ENCODE measurements at regions not wholly inside any gene's neighbourhood (a gene's known extent, or its start where the extent isn't known, plus 50 kb on each side); places are given as distances from the start of the nearest gene placed in this dataset.

DNA sequence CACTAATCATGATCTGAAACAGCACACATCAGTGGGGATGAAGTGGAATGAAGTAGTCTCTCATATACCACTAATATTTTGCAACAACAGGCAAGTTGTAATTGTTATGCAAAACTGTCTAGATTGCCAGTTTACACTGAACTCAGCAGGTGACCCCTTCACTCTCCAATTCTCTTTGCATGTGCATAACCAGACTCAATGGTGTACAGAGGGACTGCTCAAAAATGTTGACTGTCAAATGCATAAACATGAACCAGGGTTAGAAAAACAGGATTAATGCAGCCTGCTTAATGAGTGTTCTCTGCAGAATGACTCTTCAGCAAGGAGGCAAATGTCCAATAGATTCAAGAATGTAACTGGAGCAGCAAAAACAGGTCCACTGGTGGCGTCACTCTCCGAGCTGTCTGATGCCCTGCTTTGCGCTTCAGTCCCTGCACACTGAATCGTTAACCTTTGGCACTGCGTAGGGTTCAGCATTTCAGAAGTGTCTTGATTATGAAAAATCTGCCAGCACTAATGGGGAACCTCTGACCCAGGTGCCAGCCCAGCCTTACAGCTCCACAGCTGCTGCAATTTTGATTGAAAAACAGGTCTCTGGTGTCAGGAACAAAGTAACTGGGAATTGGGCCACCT, 209.3 kb downstream of the TDRD15 start:
- H3K9me2 ChIP-seq (ENCODE audit: insufficient read depth), result no peaks in the 10 kb centered on the region
- H3K4me2 ChIP-seq (ENCODE audit: low read length), result no peak overlapping the region
- H3K27me3 ChIP-seq (ENCODE audit: insufficient read depth, low read length), result no peaks in the 10 kb centered on the region
- no TSS peak for BruUV-seq (replicated peaks)
- DNase-seq (ENCODE audit: low read depth, low spot score) (no peak), ATAC-seq (no peak)
- H3K4me1 ChIP-seq (ENCODE audit: control insufficient read depth in 1 of 2, insufficient read depth in 2 of 2, low read length in 2 of 2), result no peaks in the 10 kb centered on the region
- H4K20me1 ChIP-seq (ENCODE audit: insufficient read depth), result no peaks in the 10 kb centered on the region
- POLR2A ChIA-PET, result no interaction called here
- no peaks in the 10 kb centered on the region for H3K79me2 ChIP-seq (ENCODE audit: insufficient read depth, low read length)
- CTCF ChIA-PET, result no interaction called here
- RAD21 ChIA-PET (ENCODE audit: low non-redundant PET in 1 of 2, low total read pairs in 2 of 2, uncharacterized antibody in 2 of 2, unreplicated experiment in 2 of 2), result no interaction called here
- intact Hi-C loops (cut with micrococcal nuclease), result no loop called here
- no peaks in the 10 kb centered on the region for H3K9me3 ChIP-seq (ENCODE audit: control insufficient read depth in 1 of 2, insufficient read depth in 1 of 2, low read depth in 1 of 2, low read length in 2 of 2)
- H3K27ac ChIP-seq (ENCODE audit: low read depth, low read length), result no peak overlapping the region
- TF ChIP-seq FOSL1 (IDR thresholded peaks at IDR 0.05; ENCODE audit: low read depth), result no peak
- no peak for TF ChIP-seq EGR1 (IDR thresholded peaks at IDR 0.05; ENCODE audit: low read depth)
- TF ChIP-seq CEBPB (IDR thresholded peaks at IDR 0.05; ENCODE audit: low read depth), result no peak
- no peak for TF ChIP-seq CBX3 (IDR thresholded peaks at IDR 0.05; ENCODE audit: low read depth)
- no peak for TF ChIP-seq EZH2phosphoT487 (IDR thresholded peaks at IDR 0.05; ENCODE audit: borderline replicate concordance)
- no peak overlapping the region for H2AFZ ChIP-seq (ENCODE audit: low read depth, low read length, poor library complexity, severe bottlenecking)
- no peaks in the 10 kb centered on the region for H3K36me3 ChIP-seq (ENCODE audit: control insufficient read depth in 1 of 2, insufficient read depth in 2 of 2, low read length in 2 of 2)
- H3K9ac ChIP-seq (ENCODE audit: low read length), result no peak overlapping the region
- no peak overlapping the region for H3K4me3 ChIP-seq (replicated peaks in 1 of 2; ENCODE audit: low read depth in 1 of 2, low read length in 2 of 2)

DNA sequence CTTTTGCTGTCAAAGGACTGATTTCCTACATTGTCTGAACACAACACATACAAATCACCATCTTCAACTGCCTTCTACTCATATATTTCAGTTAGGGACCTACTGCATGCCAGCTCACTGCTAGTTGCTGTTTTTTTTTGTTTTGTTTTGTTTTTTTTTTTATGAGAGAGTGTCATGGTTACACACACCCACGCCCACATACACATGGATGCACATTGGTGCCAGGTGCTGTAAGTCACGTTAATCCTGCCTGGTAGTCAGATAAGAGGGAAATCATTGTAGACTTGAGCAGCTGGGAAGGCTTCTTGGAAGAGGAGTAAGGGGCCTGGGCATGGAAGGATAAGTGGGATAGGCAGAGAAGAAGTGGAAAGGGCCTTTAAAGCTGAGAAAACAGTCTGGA, 209.9 kb downstream of the TDRD15 start:
- TF ChIP-seq ZFX (IDR thresholded peaks at IDR 0.05) (no peak), ZNF274 (IDR thresholded peaks at IDR 0.05; ENCODE audit: low read depth, low read length) (no peak), POLR2A (IDR thresholded peaks at IDR 0.05; ENCODE audit: borderline replicate concordance, extremely low read depth, insufficient read depth, insufficient read length) (no peak), SRF (IDR thresholded peaks at IDR 0.05; ENCODE audit: low read depth) (no peak), EZH2phosphoT487 (IDR thresholded peaks at IDR 0.05; ENCODE audit: borderline replicate concordance) (no peak)
- TF ChIP-seq, protein P1, sequence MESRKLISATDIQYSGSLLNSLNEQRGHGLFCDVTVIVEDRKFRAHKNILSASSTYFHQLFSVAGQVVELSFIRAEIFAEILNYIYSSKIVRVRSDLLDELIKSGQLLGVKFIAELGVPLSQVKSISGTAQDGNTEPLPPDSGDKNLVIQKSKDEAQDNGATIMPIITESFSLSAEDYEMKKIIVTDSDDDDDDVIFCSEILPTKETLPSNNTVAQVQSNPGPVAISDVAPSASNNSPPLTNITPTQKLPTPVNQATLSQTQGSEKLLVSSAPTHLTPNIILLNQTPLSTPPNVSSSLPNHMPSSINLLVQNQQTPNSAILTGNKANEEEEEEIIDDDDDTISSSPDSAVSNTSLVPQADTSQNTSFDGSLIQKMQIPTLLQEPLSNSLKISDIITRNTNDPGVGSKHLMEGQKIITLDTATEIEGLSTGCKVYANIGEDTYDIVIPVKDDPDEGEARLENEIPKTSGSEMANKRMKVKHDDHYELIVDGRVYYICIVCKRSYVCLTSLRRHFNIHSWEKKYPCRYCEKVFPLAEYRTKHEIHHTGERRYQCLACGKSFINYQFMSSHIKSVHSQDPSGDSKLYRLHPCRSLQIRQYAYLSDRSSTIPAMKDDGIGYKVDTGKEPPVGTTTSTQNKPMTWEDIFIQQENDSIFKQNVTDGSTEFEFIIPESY (IDR thresholded peaks at IDR 0.05; ENCODE audit: extremely low read depth, insufficient replicate concordance, low read length), result no peak
- TF ChIP-seq, protein P2, sequence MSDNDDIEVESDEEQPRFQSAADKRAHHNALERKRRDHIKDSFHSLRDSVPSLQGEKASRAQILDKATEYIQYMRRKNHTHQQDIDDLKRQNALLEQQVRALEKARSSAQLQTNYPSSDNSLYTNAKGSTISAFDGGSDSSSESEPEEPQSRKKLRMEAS (IDR thresholded peaks at IDR 0.05), result no peak
- TF ChIP-seq, protein P3, sequence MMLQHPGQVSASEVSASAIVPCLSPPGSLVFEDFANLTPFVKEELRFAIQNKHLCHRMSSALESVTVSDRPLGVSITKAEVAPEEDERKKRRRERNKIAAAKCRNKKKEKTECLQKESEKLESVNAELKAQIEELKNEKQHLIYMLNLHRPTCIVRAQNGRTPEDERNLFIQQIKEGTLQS (IDR thresholded peaks at IDR 0.05), result no peak
- Histone ChIP-seq H3K9me3 (ENCODE audit: control insufficient read depth in 1 of 2, insufficient read depth in 1 of 2, low read depth in 1 of 2, low read length in 2 of 2) (no peaks in the 10 kb centered on the region), H3K4me3 (replicated peaks in 1 of 2; ENCODE audit: low read depth in 1 of 2, low read length in 2 of 2) (no peak overlapping the region), H3K4me1 (ENCODE audit: control insufficient read depth in 1 of 2, insufficient read depth in 2 of 2, low read length in 2 of 2) (no peaks in the 10 kb centered on the region), H3K79me2 (ENCODE audit: insufficient read depth, low read length) (no peaks in the 10 kb centered on the region), H3K36me3 (ENCODE audit: control insufficient read depth in 1 of 2, insufficient read depth in 2 of 2, low read length in 2 of 2) (no peaks in the 10 kb centered on the region), H3K27me3 (ENCODE audit: insufficient read depth, low read length) (no peaks in the 10 kb centered on the region), H3K9ac (ENCODE audit: low read length) (no peak overlapping the region), H3K4me2 (ENCODE audit: low read length) (no peak overlapping the region), H3K27ac (ENCODE audit: low read depth, low read length) (no peak overlapping the region), H4K20me1 (ENCODE audit: insufficient read depth) (no peaks in the 10 kb centered on the region), H3K9me2 (ENCODE audit: insufficient read depth) (no peaks in the 10 kb centered on the region), H2AFZ (ENCODE audit: low read depth, low read length, poor library complexity, severe bottlenecking) (no peak overlapping the region)
- POLR2A ChIA-PET, result no interaction called here
- RAD21 ChIA-PET (ENCODE audit: low non-redundant PET in 1 of 2, low total read pairs in 2 of 2, uncharacterized antibody in 2 of 2, unreplicated experiment in 2 of 2), result no interaction called here
- intact Hi-C loops (cut with micrococcal nuclease), result no loop called here
- ATAC-seq (no peak), DNase-seq (ENCODE audit: low read depth, low spot score) (no peak)
- no TSS peak for BruUV-seq (replicated peaks)
- CTCF ChIA-PET, result no interaction called here
